ENCODE measurements at regions not wholly inside any gene's neighbourhood (a gene's known extent, or its start where the extent isn't known, plus 50 kb on each side); places are given as distances from the start of the nearest gene placed in this dataset.

DNA sequence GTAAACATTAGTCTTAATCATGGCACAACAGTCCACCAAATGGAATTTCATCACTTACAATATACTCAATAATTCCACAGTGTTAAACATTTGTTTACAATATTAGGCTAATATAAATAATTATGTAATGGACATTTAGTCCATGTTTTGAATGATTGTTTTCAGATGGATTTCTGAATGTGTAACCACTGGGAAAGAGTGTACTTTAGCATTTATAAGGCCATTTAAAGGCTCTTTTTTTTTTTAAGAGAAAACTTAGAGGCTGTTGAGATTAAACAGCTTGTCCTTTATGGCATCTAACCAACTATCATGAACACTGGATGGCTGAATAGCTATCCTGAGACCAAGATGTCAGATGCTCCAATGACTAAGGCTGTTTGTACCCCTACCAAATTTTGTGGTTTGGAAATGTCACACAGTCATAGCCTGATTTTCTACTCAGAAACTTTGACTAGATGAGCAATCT lies 248.3 kb upstream of the GLI3 start:
- no peak overlapping the region for H3K4me3 ChIP-seq (ENCODE audit: low read depth, poor library complexity, severe bottlenecking)

DNA sequence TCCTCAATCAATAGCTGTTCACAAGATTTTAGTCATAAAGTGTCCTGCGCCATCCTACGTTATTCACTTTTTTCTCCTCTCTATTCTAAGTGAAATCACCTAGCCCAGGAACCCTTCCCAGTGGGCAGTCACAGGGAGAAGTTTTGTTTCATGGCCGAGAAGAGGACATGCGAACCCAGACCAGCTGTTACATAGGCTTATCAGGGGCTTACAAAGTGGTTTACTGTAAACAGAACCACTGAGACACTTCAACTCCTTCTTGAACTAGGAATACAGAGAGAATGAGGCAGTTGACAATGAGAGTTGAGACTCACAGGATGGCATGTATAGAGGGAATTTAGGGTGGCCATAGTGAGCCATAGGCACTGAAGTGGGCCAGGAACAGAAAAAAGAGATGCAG lies 246.9 kb upstream of the GLI3 start:
- no peak for DNase-seq (ENCODE audit: low spot score in 2 of 2)
- TF ChIP-seq POLR2A (IDR thresholded peaks at IDR 0.05) = no peak
- TF ChIP-seq, protein P1, sequence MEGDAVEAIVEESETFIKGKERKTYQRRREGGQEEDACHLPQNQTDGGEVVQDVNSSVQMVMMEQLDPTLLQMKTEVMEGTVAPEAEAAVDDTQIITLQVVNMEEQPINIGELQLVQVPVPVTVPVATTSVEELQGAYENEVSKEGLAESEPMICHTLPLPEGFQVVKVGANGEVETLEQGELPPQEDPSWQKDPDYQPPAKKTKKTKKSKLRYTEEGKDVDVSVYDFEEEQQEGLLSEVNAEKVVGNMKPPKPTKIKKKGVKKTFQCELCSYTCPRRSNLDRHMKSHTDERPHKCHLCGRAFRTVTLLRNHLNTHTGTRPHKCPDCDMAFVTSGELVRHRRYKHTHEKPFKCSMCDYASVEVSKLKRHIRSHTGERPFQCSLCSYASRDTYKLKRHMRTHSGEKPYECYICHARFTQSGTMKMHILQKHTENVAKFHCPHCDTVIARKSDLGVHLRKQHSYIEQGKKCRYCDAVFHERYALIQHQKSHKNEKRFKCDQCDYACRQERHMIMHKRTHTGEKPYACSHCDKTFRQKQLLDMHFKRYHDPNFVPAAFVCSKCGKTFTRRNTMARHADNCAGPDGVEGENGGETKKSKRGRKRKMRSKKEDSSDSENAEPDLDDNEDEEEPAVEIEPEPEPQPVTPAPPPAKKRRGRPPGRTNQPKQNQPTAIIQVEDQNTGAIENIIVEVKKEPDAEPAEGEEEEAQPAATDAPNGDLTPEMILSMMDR (IDR thresholded peaks at IDR 0.05) = no peak
- intact Hi-C loops (cut with DNase I; ENCODE audit: low total_unique reads) = loop anchor here (5.0 kb wide), 1 partner anchor 898 kb away; no protein-coding TSS in a partner anchor
- no peak overlapping the region for H3K4me3 ChIP-seq (ENCODE audit: low read depth, poor library complexity, severe bottlenecking)
- WGBS, 2 donors = 96 to 98% methylated on average over 4 of the region's 4 CpGs

More for the DNA sequence above, 248.3 kb upstream of the GLI3 start:
- no peak for DNase-seq (ENCODE audit: low spot score in 2 of 2)
- no peak for TF ChIP-seq POLR2A (IDR thresholded peaks at IDR 0.05)
- TF ChIP-seq, protein P1 (IDR thresholded peaks at IDR 0.05) = no peak
- intact Hi-C loops (cut with DNase I; ENCODE audit: low total_unique reads) = no loop called here

DNA sequence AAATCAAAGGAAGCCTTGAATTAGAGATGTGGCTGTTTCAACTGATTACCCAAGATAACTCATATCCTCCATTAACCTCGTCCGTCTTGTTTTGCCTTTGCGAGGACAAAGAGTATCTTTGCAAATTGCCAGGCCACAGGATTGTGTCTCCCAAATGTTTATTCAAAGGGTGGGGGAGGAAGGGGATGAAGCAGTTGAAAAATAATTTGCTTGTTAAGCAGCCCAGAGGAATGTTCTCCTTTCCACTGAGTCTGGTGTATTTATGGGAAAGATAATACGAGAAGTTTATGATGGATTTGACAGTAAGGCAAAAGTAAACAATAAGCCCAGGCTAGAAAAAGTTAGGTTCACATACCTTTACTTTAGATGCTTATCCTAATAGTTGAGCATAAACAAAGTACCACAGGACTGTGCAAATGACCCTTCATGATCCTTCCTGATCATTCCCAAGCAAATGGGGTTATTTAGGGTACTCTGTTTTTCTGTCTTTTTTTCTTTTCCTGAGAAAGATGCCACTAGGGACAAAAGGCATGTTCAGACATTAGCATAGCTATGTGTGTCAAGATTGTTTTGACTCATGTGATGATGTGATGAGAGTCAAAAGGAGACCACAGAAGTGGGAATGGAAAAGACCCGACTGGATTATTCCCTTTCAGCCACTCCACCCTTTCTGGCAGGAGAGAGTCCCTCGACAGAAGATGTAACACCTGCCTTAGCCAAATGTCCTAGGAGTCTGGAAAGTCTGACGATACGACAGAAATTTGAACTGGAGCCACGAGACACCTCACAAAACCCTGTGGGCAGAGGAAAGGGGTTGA lies 243.0 kb upstream of the GLI3 start:
- intact Hi-C loops (cut with DNase I; ENCODE audit: low total_unique reads) = loop anchor here (5.0 kb wide), 1 partner anchor 902 kb away; no protein-coding TSS in a partner anchor
- 50 to 61% methylated on average over 9 of the region's 9 CpGs for WGBS, 2 donors
- no peak for TF ChIP-seq POLR2A (IDR thresholded peaks at IDR 0.05)
- no peak overlapping the region for H3K4me3 ChIP-seq (ENCODE audit: low read depth, poor library complexity, severe bottlenecking)
- DNase-seq (ENCODE audit: low spot score in 2 of 2) = no peak

DNA sequence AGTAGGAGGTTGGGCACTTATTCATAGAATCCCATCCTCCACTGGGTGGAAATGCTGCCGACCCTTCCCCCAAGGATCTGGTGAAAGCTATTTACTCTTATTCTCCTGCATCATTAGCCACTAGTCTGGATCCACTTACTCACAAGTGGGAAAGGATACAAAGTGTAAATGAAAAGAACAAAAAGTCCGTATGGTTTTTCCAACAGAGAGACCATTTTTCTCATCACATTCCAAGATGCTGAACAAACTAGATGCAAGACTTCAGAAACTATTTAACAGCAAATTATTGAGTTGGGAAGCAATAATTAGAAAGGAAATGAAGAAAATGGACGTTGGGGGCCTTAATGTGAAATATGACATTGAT lies 242.4 kb upstream of the GLI3 start:
- no peak overlapping the region for H3K4me3 ChIP-seq (ENCODE audit: low read depth, poor library complexity, severe bottlenecking)
- no peak for DNase-seq (ENCODE audit: low spot score in 2 of 2)
- 55 to 64% methylated on average over 3 of the region's 3 CpGs for WGBS, 2 donors
- TF ChIP-seq, protein P1 (IDR thresholded peaks at IDR 0.05) = no peak
- TF ChIP-seq POLR2A (IDR thresholded peaks at IDR 0.05) = no peak
- intact Hi-C loops (cut with DNase I; ENCODE audit: low total_unique reads) = no loop called here

DNA sequence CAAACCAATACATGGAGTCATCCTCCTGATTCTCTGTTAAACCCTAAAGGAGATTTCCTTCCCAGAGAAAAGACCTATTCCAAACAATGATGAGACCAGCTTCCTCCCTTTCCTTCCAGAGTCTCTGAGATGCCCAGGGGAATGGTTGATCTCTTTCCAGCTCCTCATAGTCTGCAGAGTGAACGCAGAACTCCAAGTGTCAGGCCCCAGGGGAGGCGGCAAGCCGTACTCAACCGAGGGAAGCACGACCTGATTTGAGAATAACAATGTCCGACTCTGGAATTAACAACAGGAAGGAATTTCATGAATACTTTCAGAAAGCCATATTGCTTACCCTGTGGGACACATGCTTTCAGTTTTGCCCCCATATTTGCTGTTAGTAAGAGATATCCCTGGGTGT lies 241.7 kb upstream of the GLI3 start:
- no peak for DNase-seq (ENCODE audit: low spot score in 2 of 2)
- no peak overlapping the region for H3K4me3 ChIP-seq (ENCODE audit: low read depth, poor library complexity, severe bottlenecking)
- WGBS, 2 donors = 85 to 91% methylated on average over 6 of the region's 6 CpGs
- TF ChIP-seq, protein P1 (IDR thresholded peaks at IDR 0.05) = no peak
- TF ChIP-seq POLR2A (IDR thresholded peaks at IDR 0.05) = no peak
- intact Hi-C loops (cut with DNase I; ENCODE audit: low total_unique reads) = no loop called here

DNA sequence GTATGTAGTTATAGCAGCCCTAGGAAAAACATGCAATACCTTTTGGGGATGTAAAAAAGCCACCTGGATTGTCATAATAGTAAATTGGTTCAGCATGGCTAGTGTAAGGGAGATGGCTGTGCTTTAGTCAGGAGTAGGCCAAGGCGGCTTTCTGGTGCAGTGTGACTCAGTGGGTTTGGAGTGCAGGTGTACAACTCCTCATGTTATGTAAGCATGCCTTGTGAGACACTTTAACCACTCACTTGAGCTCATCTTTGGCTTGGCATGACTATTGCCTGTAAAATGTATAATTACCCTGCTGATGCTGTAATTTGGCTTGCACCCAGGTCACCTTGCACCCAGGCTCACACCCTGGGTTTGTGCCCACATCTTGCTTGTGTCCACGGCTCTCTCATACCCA lies 239.2 kb upstream of the GLI3 start:
- no peak overlapping the region for H3K4me3 ChIP-seq (ENCODE audit: low read depth, poor library complexity, severe bottlenecking)
- intact Hi-C loops (cut with DNase I; ENCODE audit: low total_unique reads) = no loop called here
- WGBS, 2 donors = 74 to 87% methylated on average over 2 of the region's 2 CpGs
- no peak for DNase-seq (ENCODE audit: low spot score in 2 of 2)
- TF ChIP-seq POLR2A (IDR thresholded peaks at IDR 0.05) = no peak
- TF ChIP-seq, protein P1 (IDR thresholded peaks at IDR 0.05) = no peak
